Neuronal stem cell (in vitro differentiated cells): ENCODE measurements at regions not wholly inside any gene's neighbourhood (a gene's known extent, or its start where the extent isn't known, plus 50 kb on each side); places are given as distances from the start of the nearest gene placed in this dataset.

ENCODE experiments used
- DNase-seq: peaks from one replicate; pipeline ENCODE4 v3.0.0-alpha.2; 2013; ENCODE audit warnings: low spot score
- H2AFZ ChIP-seq: one replicate; pipeline ENCODE4 v1.6.1; 2013; ENCODE audit warnings: mild to moderate bottlenecking, low read length, inconsistent platforms
- H2AK5ac ChIP-seq: 2 replicates; pipeline ENCODE4 v1.6.1; 2013; ENCODE audit warnings: low read depth, mild to moderate bottlenecking, inconsistent platforms, low read length, moderate library complexity, mixed read lengths
- H2BK120ac ChIP-seq: 2 replicates; pipeline ENCODE4 v1.6.1; 2013; ENCODE audit warnings: low read depth, mild to moderate bottlenecking, inconsistent platforms, low read length, moderate library complexity, mixed read lengths
- H2BK12ac ChIP-seq: one replicate; pipeline ENCODE4 v1.6.1; 2013; ENCODE audit warnings: low read length, inconsistent platforms
- H2BK15ac ChIP-seq: 2 replicates; pipeline ENCODE4 v1.6.1; 2013; ENCODE audit warnings: mild to moderate bottlenecking, low read length, inconsistent platforms, mixed read lengths
- H2BK5ac ChIP-seq: one replicate; pipeline ENCODE4 v1.6.1; 2013; ENCODE audit warnings: inconsistent platforms, mild to moderate bottlenecking, low read length, moderate library complexity
- H3K14ac ChIP-seq: one replicate; pipeline ENCODE4 v1.6.1; 2013; ENCODE audit warnings: low read length, inconsistent platforms
- H3K18ac ChIP-seq: 2 replicates; pipeline ENCODE4 v1.6.1; 2013; ENCODE audit warnings: low read length, inconsistent platforms
- H3K23ac ChIP-seq: 2 replicates; pipeline ENCODE4 v1.6.1; 2013; ENCODE audit warnings: low read depth, mild to moderate bottlenecking, mixed read lengths, low read length, inconsistent platforms; ENCODE audit not compliant: poor library complexity
- H3K27ac ChIP-seq: replicated peaks from 3 replicates; pipeline ENCODE4 v1.5.1; 2013; ENCODE audit warnings: low read length, inconsistent platforms
- H3K27me3 ChIP-seq, 3 experiments: 2 replicates each; pipeline ENCODE4 v1.6.1; 2013; ENCODE audit warnings: low read length in 3 of 3, mild to moderate bottlenecking in 2 of 3, inconsistent platforms in 1 of 3, low read depth in 1 of 3, mixed read lengths in 1 of 3, moderate library complexity in 1 of 3; ENCODE audit not compliant: control insufficient read depth in 3 of 3, insufficient read depth in 3 of 3
- H3K36me3 ChIP-seq, 2 donors: replicated peaks in 1 of 2; 2 replicates each; pipeline ENCODE4 v1.6.1; 2013; ENCODE audit warnings: low read length in 2 of 2; ENCODE audit not compliant: control insufficient read depth in 2 of 2, insufficient read depth in 2 of 2
- H3K4ac ChIP-seq: 2 replicates; pipeline ENCODE4 v1.6.1; 2013; ENCODE audit warnings: inconsistent platforms, mild to moderate bottlenecking, low read length, moderate library complexity
- H3K4me1 ChIP-seq, 2 donors: 1 replicate in 1 of 2; 2 replicates in 1 of 2; pipeline ENCODE4 v1.6.1; 2013; ENCODE audit warnings: low read length in 2 of 2, low read depth in 1 of 2; ENCODE audit not compliant: control insufficient read depth in 2 of 2, insufficient read depth in 1 of 2
- H3K4me2 ChIP-seq: one replicate; pipeline ENCODE4 v1.6.1; 2013; ENCODE audit warnings: mild to moderate bottlenecking, low read length, inconsistent platforms; ENCODE audit not compliant: insufficient read depth, poor library complexity, severe bottlenecking
- H3K4me3 ChIP-seq, 2 donors: 2 replicates each; pipeline ENCODE4 v1.5.1; 2013; ENCODE audit warnings: low read length in 2 of 2, mild to moderate bottlenecking in 2 of 2, inconsistent platforms in 1 of 2, moderate library complexity in 1 of 2
- H3K79me1 ChIP-seq: one replicate; pipeline ENCODE4 v1.6.1; 2013; ENCODE audit warnings: low read depth, mild to moderate bottlenecking, inconsistent platforms, low read length, moderate library complexity
- H3K9ac ChIP-seq: one replicate; pipeline ENCODE4 v1.6.1; 2013; ENCODE audit warnings: mild to moderate bottlenecking, low read depth, low read length, inconsistent platforms; ENCODE audit not compliant: poor library complexity
- H3K9me3 ChIP-seq, 2 donors: replicated peaks in 1 of 2; 2 replicates each; pipeline versions ENCODE3 to v1.6.1; 2013; ENCODE audit warnings: low read length in 2 of 2, mild to moderate bottlenecking in 2 of 2, inconsistent platforms in 1 of 2, low read depth in 1 of 2, mixed read lengths in 1 of 2, moderate library complexity in 1 of 2; ENCODE audit not compliant: control insufficient read depth in 2 of 2, insufficient read depth in 1 of 2
- H4K8ac ChIP-seq: one replicate; pipeline ENCODE4 v1.6.1; 2013; ENCODE audit warnings: low read depth, mild to moderate bottlenecking, inconsistent platforms, low read length, moderate library complexity
- H4K91ac ChIP-seq: one replicate; pipeline ENCODE4 v1.6.1; 2013; ENCODE audit warnings: low read length, low read depth, mild to moderate bottlenecking, inconsistent platforms; ENCODE audit not compliant: poor library complexity
- WGBS, 2 donors: extraction: QIAGEN DNeasy Blood & Tissue Kit; methylation state at CpG; one replicate each; pipeline ENCODE4 v1.1.7; 2013; ENCODE audit warnings: missing lambda C conversion rate in 2 of 2, mixed read lengths in 1 of 2; ENCODE audit not compliant: insufficient read length in 2 of 2, insufficient replicate concordance in 1 of 2; ENCODE audit errors: extremely low coverage in 2 of 2; 5-methylcytosine and 5-hydroxymethylcytosine counted together

DNA sequence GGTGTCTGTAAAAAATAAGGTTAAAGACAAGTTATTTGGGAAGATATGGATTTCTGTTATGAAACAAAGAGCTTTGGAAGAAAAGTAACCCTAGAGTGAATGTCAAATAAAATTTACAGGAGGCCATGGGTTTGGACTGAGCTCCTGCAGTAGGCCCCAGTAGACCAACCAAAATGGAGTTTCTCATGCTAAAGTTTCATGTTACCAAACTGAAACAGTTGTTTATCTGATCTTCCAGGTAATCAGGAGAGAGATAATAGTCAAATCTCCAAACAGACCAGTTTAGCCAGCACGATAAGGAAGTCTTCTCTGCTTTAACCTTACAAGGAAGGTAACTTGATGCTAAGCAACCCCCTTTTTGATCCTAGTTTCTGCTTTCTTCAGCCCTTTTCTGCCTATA lies 60.7 kb upstream of the ICA1 start:
- Histone ChIP-seq H2BK5ac (no peak overlapping the region), H3K79me1 (no peaks in the 10 kb centered on the region), H2BK120ac (no peak overlapping the region), H3K4me2 (no peak overlapping the region), H3K27me3 (peaks cover 0 to 4% (median 0%) of the 10 kb centered on the region in 3 experiments), H3K4me3 (no peak overlapping the region), H3K9ac (no peak overlapping the region), H3K18ac (no peak overlapping the region), H2AFZ (no peak overlapping the region), H3K36me3 (no peaks in the 10 kb centered on the region), H4K8ac (no peak overlapping the region), H3K23ac (no peak overlapping the region), H3K27ac (no peak overlapping the region), H3K9me3 (peaks cover 0 to 9% of the 10 kb centered on the region in 2 donors), H2BK15ac (no peak overlapping the region), H3K4ac (no peak overlapping the region), H3K14ac (no peak overlapping the region), H2BK12ac (no peak overlapping the region), H2AK5ac (no peak overlapping the region), H3K4me1 (no peaks in the 10 kb centered on the region), H4K91ac (no peak overlapping the region)
- no CpG with 5 or more reads among the region's 1 CpG for WGBS, 2 donors
- DNase-seq = no peak

DNA sequence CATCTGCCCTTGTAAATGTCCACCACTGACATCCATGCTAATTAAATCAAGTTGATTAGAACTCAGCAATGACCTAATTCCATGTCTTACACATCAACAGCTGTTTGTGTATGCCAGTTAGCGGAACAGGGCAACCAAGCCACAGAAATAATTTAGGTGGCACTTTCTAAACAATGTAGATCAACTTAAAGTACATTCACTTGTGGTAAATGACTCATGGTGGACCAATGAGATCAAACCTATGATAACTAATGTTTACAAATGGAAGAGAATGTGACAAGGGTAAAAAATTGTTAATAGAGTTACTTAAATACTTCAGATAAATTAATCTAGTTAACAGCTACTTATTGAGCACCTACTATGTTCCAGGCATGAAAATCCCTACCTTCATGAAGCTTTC lies 63.1 kb upstream of the ICA1 start:
- WGBS, 2 donors = no CpG with 5 or more reads among the region's 1 CpG
- Histone ChIP-seq H3K18ac (no peak overlapping the region), H3K36me3 (no peaks in the 10 kb centered on the region), H2AK5ac (no peak overlapping the region), H4K8ac (no peak overlapping the region), H3K27me3 (peaks cover 0 to 4% (median 0%) of the 10 kb centered on the region in 3 experiments), H3K14ac (no peak overlapping the region), H2BK5ac (no peak overlapping the region), H3K9ac (no peak overlapping the region), H3K4ac (no peak overlapping the region), H2BK12ac (no peak overlapping the region), H3K4me2 (no peak overlapping the region), H2BK15ac (no peak overlapping the region), H2AFZ (no peak overlapping the region), H3K9me3 (no peaks in the 10 kb centered on the region), H3K79me1 (no peaks in the 10 kb centered on the region), H4K91ac (no peak overlapping the region), H3K27ac (no peak overlapping the region), H3K4me3 (no peak overlapping the region), H2BK120ac (no peak overlapping the region), H3K4me1 (no peaks in the 10 kb centered on the region), H3K23ac (no peak overlapping the region)
- no peak for DNase-seq

DNA sequence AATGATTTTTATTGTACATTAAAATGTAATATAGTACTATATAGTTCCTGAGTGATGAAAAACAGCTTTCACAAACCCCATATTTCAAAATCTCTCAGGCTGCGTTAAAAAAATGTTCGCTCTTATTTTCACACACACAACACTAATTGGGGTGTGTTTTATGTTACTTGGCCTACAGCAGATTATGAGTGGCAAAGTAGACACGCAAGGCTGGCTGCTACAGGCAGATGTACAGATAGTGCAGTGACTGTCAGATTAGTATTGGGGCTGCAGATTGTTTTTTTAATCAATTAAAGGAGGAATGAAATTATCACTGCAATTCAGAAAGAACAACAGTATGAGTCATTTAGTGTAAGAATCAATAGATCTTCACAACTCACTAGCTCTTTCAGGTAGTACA lies 65.2 kb upstream of the ICA1 start:
- H3K4me2 ChIP-seq = no peak overlapping the region
- no peaks in the 10 kb centered on the region for H3K79me1 ChIP-seq
- no peaks in the 10 kb centered on the region for H3K4me1 ChIP-seq
- H3K23ac ChIP-seq = no peak overlapping the region
- H2BK5ac ChIP-seq = no peak overlapping the region
- H2BK12ac ChIP-seq = no peak overlapping the region
- H4K91ac ChIP-seq = no peak overlapping the region
- H3K36me3 ChIP-seq = no peaks in the 10 kb centered on the region
- H3K27me3 ChIP-seq = peaks cover 0 to 4% (median 0%) of the 10 kb centered on the region in 3 experiments
- no peak overlapping the region for H3K9ac ChIP-seq
- no peak overlapping the region for H2BK15ac ChIP-seq
- H3K14ac ChIP-seq = no peak overlapping the region
- H3K9me3 ChIP-seq = no peaks in the 10 kb centered on the region
- no peak overlapping the region for H2AK5ac ChIP-seq
- H3K27ac ChIP-seq = no peak overlapping the region
- H3K4ac ChIP-seq = no peak overlapping the region
- H2AFZ ChIP-seq = no peak overlapping the region
- no peak overlapping the region for H4K8ac ChIP-seq
- no CpG with 5 or more reads among the region's 3 CpGs for WGBS, 2 donors
- no peak overlapping the region for H2BK120ac ChIP-seq
- DNase-seq = no peak
- no peak overlapping the region for H3K18ac ChIP-seq
- H3K4me3 ChIP-seq = no peak overlapping the region

DNA sequence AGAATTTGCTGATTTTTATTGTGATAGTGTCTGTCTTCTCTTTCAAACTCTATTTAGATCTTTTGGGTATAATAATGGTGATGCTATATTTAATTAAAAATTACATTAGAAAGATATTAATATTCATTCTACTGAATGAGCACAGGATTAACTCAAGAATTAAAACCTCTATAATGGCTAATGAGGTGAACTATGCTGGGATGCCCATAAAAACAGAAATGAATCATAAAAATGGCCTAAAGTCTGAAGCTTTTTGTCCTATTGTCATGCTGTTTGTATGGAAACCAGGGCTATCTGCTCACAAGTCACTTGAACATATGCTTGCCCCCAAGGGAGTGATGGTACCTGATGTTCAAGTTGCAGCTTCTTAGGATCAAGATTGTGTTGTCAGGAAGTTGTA lies 76.2 kb upstream of the ICA1 start:
- no peak overlapping the region for H3K23ac ChIP-seq

More for the DNA sequence above, 76.2 kb upstream of the ICA1 start:
- Histone ChIP-seq H2BK15ac (no peak overlapping the region), H2BK5ac (no peak overlapping the region), H2BK120ac (no peak overlapping the region), H4K91ac (no peak overlapping the region), H2AFZ (no peak overlapping the region), H3K4me2 (no peak overlapping the region), H3K9ac (no peak overlapping the region), H3K36me3 (no peaks in the 10 kb centered on the region), H3K27ac (no peak overlapping the region), H3K4me3 (no peak overlapping the region), H3K4ac (no peak overlapping the region), H2BK12ac (no peak overlapping the region), H4K8ac (no peak overlapping the region), H3K4me1 (no peaks in the 10 kb centered on the region), H2AK5ac (no peak overlapping the region), H3K27me3 (no peaks in the 10 kb centered on the region), H3K14ac (no peak overlapping the region), H3K18ac (no peak overlapping the region), H3K9me3 (no peaks in the 10 kb centered on the region), H3K79me1 (no peaks in the 10 kb centered on the region)
- no peak for DNase-seq
